SH-SY5Y (cell line): ENCODE measurements at regions not wholly inside any gene's neighbourhood (a gene's known extent, or its start where the extent isn't known, plus 50 kb on each side); places are given as distances from the start of the nearest gene placed in this dataset.

ENCODE experiments used
- GATA2 ChIP-seq: IDR thresholded peaks from 2 replicates; pipeline ENCODE4 v1.6.1; 2011; ENCODE audit warnings: mild to moderate bottlenecking, low read depth, low read length
- GATA3 ChIP-seq: IDR thresholded peaks from 2 replicates; pipeline ENCODE4 v1.6.1; 2011; ENCODE audit warnings: low read depth, mild to moderate bottlenecking, low read length, moderate library complexity

DNA sequence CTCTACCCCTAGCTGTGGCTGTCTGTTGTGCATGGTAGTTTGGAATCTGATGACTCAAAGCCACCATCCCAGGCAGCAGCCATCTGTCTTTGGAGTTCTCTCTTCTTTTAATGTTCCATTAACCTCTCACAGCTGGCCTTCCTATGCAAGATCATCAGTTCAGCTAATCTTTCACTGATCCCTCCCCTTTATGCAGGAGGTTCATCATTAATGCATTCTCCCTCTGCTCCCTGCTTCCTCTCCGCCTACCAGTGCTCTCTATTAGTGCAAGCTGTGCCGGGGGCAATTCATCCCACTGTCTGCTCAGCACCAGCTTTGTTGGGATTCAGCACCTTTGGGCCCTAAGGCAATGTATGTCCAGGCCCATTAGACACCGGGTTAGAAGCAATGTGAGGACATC, 413.0 kb upstream of the LRRC4C start:
- TF ChIP-seq GATA2 (no peak), GATA3 (no peak)
